Progenitor cell of endocrine pancreas (in vitro differentiated cells): ENCODE measurements at regions not wholly inside any gene's neighbourhood (a gene's known extent, or its start where the extent isn't known, plus 50 kb on each side); places are given as distances from the start of the nearest gene placed in this dataset.

Experiments
- DNase-seq: peaks from one replicate; pipeline ENCODE4 v3.0.0; 2021; ENCODE audit warnings: low spot score; ENCODE audit not compliant: unreplicated experiment
- H3K27ac Mint-ChIP-seq: 2 replicates; pipeline ENCODE4 v1.8.0; 2021; ENCODE audit warnings: mild to moderate bottlenecking, moderate library complexity, mixed read lengths
- H3K27me3 Mint-ChIP-seq: 2 replicates; pipeline ENCODE4 v1.8.0; 2021; ENCODE audit warnings: mixed read lengths
- H3K36me3 Mint-ChIP-seq: 2 replicates; pipeline ENCODE4 v1.8.0; 2022; ENCODE audit warnings: mixed read lengths; ENCODE audit not compliant: insufficient read depth
- H3K4me1 Mint-ChIP-seq: 2 replicates; pipeline ENCODE4 v1.8.0; 2021; ENCODE audit warnings: low read depth, mixed read lengths
- H3K4me3 Mint-ChIP-seq: 2 replicates; pipeline ENCODE4 v1.8.0; 2021; ENCODE audit warnings: low read depth, mild to moderate bottlenecking, moderate library complexity, mixed read lengths
- H3K9me3 Mint-ChIP-seq: 2 replicates; pipeline ENCODE4 v1.8.0; 2021; ENCODE audit warnings: low read depth, mixed read lengths
- CTCF ChIP-seq: fragments of 200-600 bp; sonication (generic); IDR thresholded peaks from one replicate; pipeline ENCODE4 v1.5.0; 2021; ENCODE audit warnings: antibody characterized with exemption, mild to moderate bottlenecking; ENCODE audit not compliant: unreplicated experiment

- H3K36me3 Mint-ChIP-seq, result no peaks in the 10 kb centered on the region
- peaks cover 3% of the 10 kb centered on the region for H3K9me3 Mint-ChIP-seq
- no peak overlapping the region for H3K4me3 Mint-ChIP-seq
- H3K27ac Mint-ChIP-seq, result no peak overlapping the region
- DNase-seq, result no peak
- H3K27me3 Mint-ChIP-seq, result no peaks in the 10 kb centered on the region
- H3K4me1 Mint-ChIP-seq, result peaks cover 5% of the 10 kb centered on the region
- no peak for TF ChIP-seq CTCF
Observed at GRCh38 chr16:63813862-63814261, 1308.0 kb downstream of the CDH11 start.

- Mint-ChIP-seq H3K27me3 (no peaks in the 10 kb centered on the region), H3K4me3 (no peak overlapping the region), H3K9me3 (no peaks in the 10 kb centered on the region), H3K27ac (no peak overlapping the region), H3K36me3 (no peaks in the 10 kb centered on the region), H3K4me1 (peaks cover 2% of the 10 kb centered on the region)
- no peak for DNase-seq
- no peak for TF ChIP-seq CTCF
Observed at GRCh38 chr16:63808730-63809129, 1313.1 kb downstream of the CDH11 start.

- Mint-ChIP-seq H3K9me3 (no peaks in the 10 kb centered on the region), H3K27ac (no peak overlapping the region), H3K4me3 (no peak overlapping the region), H3K27me3 (no peaks in the 10 kb centered on the region), H3K36me3 (no peaks in the 10 kb centered on the region), H3K4me1 (peaks cover 2% of the 10 kb centered on the region)
- DNase-seq, result no peak
- TF ChIP-seq CTCF, result no peak
Observed at GRCh38 chr16:63806794-63807506, 1314.9 kb downstream of the CDH11 start.

- no peaks in the 10 kb centered on the region for H3K9me3 Mint-ChIP-seq
- TF ChIP-seq CTCF, result no peak
Observed at GRCh38 chr16:63804126-63804525, 1317.7 kb downstream of the CDH11 start.

GRCh38 chr16:63789603-63790002 lies 1332.3 kb downstream of the CDH11 start:
- no peak overlapping the region for H3K4me3 Mint-ChIP-seq
- no peaks in the 10 kb centered on the region for H3K27me3 Mint-ChIP-seq
- no peak overlapping the region for H3K27ac Mint-ChIP-seq
- H3K36me3 Mint-ChIP-seq, result peaks cover 3% of the 10 kb centered on the region
- peaks cover 39% of the 10 kb centered on the region for H3K9me3 Mint-ChIP-seq
- TF ChIP-seq CTCF, result no peak
- H3K4me1 Mint-ChIP-seq, result no peaks in the 10 kb centered on the region
- no peak for DNase-seq

More at GRCh38 chr16:63804126-63804525, 1317.7 kb downstream of the CDH11 start:
- H3K36me3 Mint-ChIP-seq, result no peaks in the 10 kb centered on the region
- no peaks in the 10 kb centered on the region for H3K4me1 Mint-ChIP-seq
- no peak overlapping the region for H3K27ac Mint-ChIP-seq
- no peaks in the 10 kb centered on the region for H3K27me3 Mint-ChIP-seq
- H3K4me3 Mint-ChIP-seq, result no peak overlapping the region
- DNase-seq, result no peak
